GM19467 (cell line): ENCODE measurements at regions not wholly inside any gene's neighbourhood (a gene's known extent, or its start where the extent isn't known, plus 50 kb on each side); places are given as distances from the start of the nearest gene placed in this dataset.
"Not testable (repeated sequence)": the region's sequence is repeated elsewhere in the genome, so short reads cannot be mapped to it uniquely, and the experiment has no call there.

ENCODE experiments used
- ATAC-seq: cut with Tn5 transposase; IDR thresholded peaks from one replicate; pipeline ENCODE4 v1.9.1; 2021; ENCODE audit warnings: mild to moderate bottlenecking, moderate library complexity; ENCODE audit not compliant: unreplicated experiment

DNA sequence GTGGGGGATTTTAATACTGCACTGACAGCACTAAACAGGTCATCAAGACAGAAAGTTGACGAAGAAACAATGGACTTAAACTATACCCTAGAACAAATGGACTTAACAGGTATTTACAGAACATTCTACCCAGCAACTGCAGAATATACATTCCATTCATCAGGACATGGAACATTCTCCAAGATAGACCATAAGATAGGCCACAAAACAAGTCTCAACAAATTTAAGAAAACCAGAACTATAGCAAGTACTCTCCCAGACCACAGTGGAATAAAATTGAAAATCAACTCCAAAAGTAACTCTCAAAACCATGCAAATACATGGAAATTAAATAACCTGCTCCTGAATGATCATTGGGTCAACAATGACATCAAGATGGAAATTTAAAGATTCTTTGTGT lies 218.3 kb downstream of the SYK start:
- ATAC-seq = not testable (repeated sequence)

DNA sequence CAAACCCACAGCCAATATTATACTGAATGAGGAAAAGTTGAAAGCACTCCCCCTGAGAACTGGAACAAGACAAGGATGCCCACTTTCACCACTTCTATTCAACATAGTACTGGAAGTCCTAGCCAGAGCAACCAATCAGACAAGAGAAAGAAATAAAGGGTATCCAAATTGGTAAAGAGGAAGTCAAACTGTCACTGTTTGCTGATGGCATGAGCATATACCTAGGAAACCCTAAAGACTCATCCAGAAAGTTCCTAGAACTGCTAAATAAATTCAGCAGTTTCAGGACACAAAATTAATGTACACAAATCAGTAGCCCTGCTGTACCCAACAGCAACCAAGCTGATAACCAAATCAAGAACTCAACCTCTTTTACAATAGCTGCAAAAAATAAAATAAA lies 220.0 kb downstream of the SYK start:
- ATAC-seq = not testable (repeated sequence)

DNA sequence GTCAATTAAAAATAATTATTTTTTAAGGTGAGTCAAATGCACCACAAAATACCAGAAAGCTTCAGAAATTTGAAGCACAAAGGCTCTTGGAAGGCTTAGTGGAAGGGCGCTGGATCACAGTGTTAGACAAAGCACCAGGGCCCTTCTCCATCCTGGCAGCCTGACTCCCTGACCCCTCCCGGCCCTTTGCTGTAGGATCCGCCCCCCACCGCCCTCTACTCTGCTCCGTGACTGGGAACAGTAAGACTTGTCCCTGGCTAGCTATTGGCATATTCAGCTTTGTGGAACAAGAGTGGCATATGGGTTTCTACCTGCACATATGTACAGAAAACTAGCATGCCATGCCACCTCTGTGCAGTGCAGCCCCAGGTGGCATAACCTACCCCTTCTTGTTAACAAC lies 222.1 kb downstream of the SYK start:
- ATAC-seq = no peak

DNA sequence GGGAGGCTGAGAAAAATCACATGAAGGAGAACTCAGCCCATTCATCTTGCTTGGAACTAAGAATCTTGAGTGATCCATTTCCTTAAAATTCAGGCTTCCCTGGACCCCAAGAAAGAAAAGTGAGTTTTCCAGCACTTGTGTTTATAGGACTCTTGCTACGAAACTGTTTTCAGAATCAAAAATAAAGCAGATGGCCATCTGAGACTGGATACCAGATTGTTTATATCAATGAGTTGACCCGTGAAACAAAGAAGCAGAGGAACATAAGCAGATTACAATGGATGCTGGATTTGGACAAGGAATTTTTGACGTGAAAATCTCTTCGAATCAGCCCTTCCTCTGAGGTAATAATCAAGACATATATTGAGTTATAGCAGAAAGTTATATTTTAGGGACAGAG lies 223.2 kb downstream of the SYK start:
- ATAC-seq = no peak

GRCh38 chr9:91025856-91026255 lies 224.2 kb downstream of the SYK start:
- no peak for ATAC-seq

- ATAC-seq = no peak
Measured at GRCh38 chr9:91026266-91026665, 224.6 kb downstream of the SYK start.

- no peak for ATAC-seq
Measured at GRCh38 chr9:91027005-91027404, 225.4 kb downstream of the SYK start.

DNA sequence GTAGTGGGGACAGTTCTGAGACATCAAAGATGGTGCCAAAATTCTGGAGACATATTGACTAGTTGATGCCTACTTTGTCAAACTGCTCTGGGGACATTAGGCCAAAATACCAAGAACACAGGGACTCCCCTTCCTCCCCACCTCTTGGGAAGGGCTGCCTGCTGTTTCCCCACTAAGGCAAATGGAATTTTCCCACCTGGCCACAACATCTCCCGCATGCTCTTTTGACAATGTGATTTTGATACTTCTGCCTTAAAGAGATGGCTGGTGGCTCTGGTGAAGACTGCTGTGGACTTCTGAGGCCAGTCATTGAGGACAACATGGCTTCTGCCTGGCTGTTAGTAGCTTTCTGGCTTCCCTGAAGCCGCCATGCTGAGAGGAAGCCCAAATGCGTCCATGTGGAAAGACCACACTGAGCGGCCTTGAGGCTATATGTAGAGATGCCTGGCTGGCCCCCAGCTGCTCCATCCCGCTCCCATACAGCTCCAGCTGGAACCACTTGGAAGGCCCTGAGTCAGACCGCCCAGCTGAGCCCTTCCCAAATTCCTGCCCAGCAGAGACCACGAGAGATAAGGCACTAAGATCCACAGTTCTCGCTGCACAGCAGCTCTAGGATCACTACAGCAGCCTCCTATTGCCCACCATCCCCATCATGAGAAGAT lies 226.7 kb downstream of the SYK start:
- ATAC-seq = no peak

DNA sequence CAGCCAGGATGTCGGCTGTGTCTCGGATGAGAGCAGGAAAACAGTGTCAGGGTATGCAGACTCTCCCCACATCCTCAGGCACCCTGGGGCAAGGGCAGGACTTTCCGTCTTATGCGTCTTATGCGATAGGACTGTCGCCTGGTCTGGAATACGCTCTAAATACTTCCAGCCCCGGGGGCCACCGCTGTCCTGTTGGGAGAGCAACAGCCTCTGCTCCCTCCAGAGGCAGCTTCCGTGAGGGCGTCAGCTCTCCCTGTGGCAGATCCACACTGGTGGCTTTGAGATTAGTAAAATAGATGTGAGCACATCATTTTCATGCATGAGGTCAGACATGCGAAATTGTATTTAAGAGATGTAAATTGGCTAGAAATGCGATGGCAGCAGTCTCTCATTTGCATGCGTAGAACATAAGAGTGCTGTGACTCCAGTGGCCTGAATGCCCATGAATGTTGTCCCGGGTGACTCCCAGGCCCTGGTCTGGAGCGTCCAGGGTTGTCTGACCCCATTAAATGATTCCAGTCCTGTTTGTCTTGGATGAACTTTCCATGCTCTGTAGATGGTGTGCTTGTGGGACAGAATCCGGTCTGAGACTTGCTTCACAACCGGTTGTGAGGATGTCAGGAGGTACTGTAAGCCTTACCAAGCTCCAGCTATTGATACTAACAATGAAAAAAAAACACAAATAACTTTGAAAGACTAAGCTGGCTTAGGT lies 228.2 kb downstream of the SYK start:
- ATAC-seq = no peak

GRCh38 chr9:91032121-91032531 lies 230.5 kb downstream of the SYK start:
- no peak for ATAC-seq

GRCh38 chr9:91033270-91033669 lies 231.7 kb downstream of the SYK start:
- no peak for ATAC-seq

- no peak for ATAC-seq
Measured at GRCh38 chr9:91033797-91034196, 232.2 kb downstream of the SYK start.

DNA sequence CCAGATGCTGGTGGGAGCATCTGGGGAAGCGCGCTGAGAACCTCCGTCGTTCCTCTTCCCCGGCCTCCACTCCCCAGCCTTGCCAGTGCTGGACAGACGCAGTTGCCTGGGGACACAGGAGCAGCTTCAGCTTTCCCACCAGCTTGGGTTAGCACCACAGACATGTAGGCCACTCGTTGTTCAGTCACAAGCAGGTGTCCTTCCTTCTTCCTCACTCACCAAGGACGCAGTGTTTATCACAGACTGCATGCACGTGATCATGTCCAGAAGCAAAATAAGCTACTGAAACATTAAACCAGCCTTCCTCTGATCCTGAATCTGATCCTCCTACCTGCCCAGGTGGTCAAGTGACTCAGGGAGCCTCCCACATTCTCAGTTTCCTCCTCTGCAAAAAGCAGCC lies 232.9 kb downstream of the SYK start:
- no peak for ATAC-seq

DNA sequence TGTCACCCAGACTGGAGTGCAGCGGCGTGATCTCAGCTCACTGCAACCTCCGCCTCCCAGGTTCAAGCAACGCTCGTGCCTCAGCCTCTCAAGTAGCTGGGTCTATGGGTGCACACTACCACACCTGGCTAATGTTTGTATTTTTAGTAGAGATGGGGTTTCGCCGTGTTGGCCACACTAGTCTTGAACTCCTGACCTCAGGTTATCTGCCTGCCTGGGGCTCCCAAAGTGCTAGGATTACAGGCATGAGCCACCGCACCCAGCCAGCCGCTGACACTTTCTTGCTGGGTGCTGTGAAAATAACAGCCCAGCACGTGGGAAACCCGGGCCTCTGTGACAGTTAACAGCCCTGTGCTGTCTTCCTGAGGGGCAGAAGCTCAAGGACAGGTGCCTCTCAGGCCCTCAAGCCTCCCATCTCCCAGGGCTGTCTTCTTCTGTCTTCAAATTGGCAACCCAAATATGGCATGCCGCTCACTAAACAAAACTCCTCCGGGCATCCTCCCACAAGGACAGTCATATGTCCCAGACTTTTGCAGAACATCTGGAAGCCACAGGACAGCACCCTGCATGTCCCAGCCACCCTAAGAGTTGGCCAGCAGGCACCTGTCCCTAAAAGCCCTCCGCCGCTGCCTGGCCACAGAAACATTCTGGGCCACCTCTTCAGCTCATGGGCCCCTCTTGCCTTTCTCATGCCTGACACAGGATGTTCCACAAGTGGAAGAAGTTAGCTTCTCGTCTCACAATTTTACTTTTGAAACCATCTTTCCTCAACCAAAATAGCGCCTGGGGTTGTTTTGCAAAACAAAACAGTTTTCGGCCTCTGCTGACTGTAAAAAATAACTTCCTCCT lies 233.6 kb downstream of the SYK start:
- no peak for ATAC-seq

DNA sequence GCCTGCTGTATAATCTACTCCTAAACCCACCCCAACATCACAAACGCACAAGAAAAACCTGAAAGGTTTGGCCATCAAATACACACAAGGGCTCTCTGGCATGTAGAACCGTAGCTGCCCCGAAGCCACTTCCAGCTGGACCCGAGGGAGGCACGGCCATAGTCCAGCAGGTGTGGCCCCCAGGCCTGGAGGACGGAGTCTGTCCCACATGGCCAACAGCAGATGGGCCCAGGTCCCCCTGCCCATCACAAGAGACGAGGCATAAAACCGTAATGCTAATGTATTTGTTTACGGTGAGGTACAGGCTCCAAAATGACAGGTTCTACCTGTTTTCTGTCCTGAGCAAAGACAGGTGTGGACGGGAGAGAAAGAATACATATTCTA lies 234.2 kb downstream of the SYK start:
- no peak for ATAC-seq

- ATAC-seq = no peak
Measured at GRCh38 chr9:91036356-91036755, 234.7 kb downstream of the SYK start.

GRCh38 chr9:91036826-91037510 lies 235.3 kb downstream of the SYK start:
- ATAC-seq = no peak

GRCh38 chr9:91037511-91038482 lies 236.2 kb downstream of the SYK start:
- no peak for ATAC-seq

GRCh38 chr9:91038483-91039124 lies 237.0 kb downstream of the SYK start:
- no peak for ATAC-seq
